Trophoblast cell (in vitro differentiated cells and primary cell): ENCODE measurements at regions not wholly inside any gene's neighbourhood (a gene's known extent, or its start where the extent isn't known, plus 50 kb on each side); places are given as distances from the start of the nearest gene placed in this dataset.
"Not testable (repeated sequence)": the region's sequence is repeated elsewhere in the genome, so short reads cannot be mapped to it uniquely, and the experiment has no call there.

ENCODE experiments used
- DNase-seq, 2 donors: peaks; one replicate each; pipeline ENCODE4 v3.0.0-alpha.2; 2016
- H2AFZ ChIP-seq: 2 replicates; pipeline ENCODE4 v1.6.1; 2013; ENCODE audit warnings: low read length, moderate library complexity, mild to moderate bottlenecking; ENCODE audit not compliant: insufficient read depth, poor library complexity
- H2AK5ac ChIP-seq: 2 replicates; pipeline ENCODE4 v1.6.1; 2013; ENCODE audit warnings: mild to moderate bottlenecking, low read length
- H2BK120ac ChIP-seq: 2 replicates; pipeline ENCODE4 v1.6.1; 2013; ENCODE audit warnings: low read length, mild to moderate bottlenecking, moderate library complexity; ENCODE audit not compliant: insufficient read depth, poor library complexity
- H2BK12ac ChIP-seq: 2 replicates; pipeline ENCODE4 v1.6.1; 2013; ENCODE audit warnings: mild to moderate bottlenecking, low read length, moderate library complexity
- H2BK5ac ChIP-seq: 2 replicates; pipeline ENCODE4 v1.6.1; 2013; ENCODE audit warnings: low read length, low read depth, moderate library complexity, mild to moderate bottlenecking; ENCODE audit not compliant: poor library complexity
- H3K14ac ChIP-seq: 2 replicates; pipeline ENCODE4 v1.6.1; 2013; ENCODE audit warnings: mild to moderate bottlenecking, low read length
- H3K18ac ChIP-seq: 2 replicates; pipeline ENCODE4 v1.6.1; 2013; ENCODE audit warnings: mild to moderate bottlenecking, low read length
- H3K23ac ChIP-seq: 2 replicates; pipeline ENCODE4 v1.6.1; 2013; ENCODE audit warnings: low read length
- H3K27ac ChIP-seq: 2 replicates; pipeline ENCODE4 v1.5.1; 2013; ENCODE audit warnings: low read depth, mild to moderate bottlenecking, inconsistent platforms, low read length, moderate library complexity
- H3K27me3 ChIP-seq: 2 replicates; pipeline ENCODE4 v1.6.1; 2013; ENCODE audit warnings: inconsistent platforms, mild to moderate bottlenecking, low read length, moderate library complexity; ENCODE audit not compliant: insufficient read depth
- H3K36me3 ChIP-seq, 2 experiments: 1 replicate in 1 of 2; 2 replicates in 1 of 2; pipeline ENCODE4 v1.6.1; 2013; ENCODE audit warnings: low read length in 2 of 2, mild to moderate bottlenecking in 2 of 2, moderate library complexity in 1 of 2; ENCODE audit not compliant: insufficient read depth in 2 of 2, control insufficient read depth in 1 of 2
- H3K4ac ChIP-seq: 2 replicates; pipeline ENCODE4 v1.6.1; 2013; ENCODE audit warnings: low read depth, mild to moderate bottlenecking, low read length, moderate library complexity
- H3K4me1 ChIP-seq, 2 experiments: 1 replicate in 1 of 2; 2 replicates in 1 of 2; pipeline ENCODE4 v1.6.1; 2013; ENCODE audit warnings: low read length in 2 of 2, mild to moderate bottlenecking in 2 of 2, moderate library complexity in 1 of 2; ENCODE audit not compliant: insufficient read depth in 2 of 2, control insufficient read depth in 1 of 2
- H3K4me2 ChIP-seq: 2 replicates; pipeline ENCODE4 v1.6.1; 2013; ENCODE audit warnings: inconsistent platforms, mild to moderate bottlenecking, low read length, moderate library complexity
- H3K4me3 ChIP-seq: 2 replicates; pipeline ENCODE4 v1.5.1; 2013; ENCODE audit warnings: mild to moderate bottlenecking, low read depth, low read length, inconsistent platforms
- H3K79me1 ChIP-seq: one replicate; pipeline ENCODE4 v1.6.1; 2013; ENCODE audit warnings: low read length
- H3K79me2 ChIP-seq: 2 replicates; pipeline ENCODE4 v1.6.1; 2013; ENCODE audit warnings: low read length, mild to moderate bottlenecking; ENCODE audit not compliant: control insufficient read depth, insufficient read depth, poor library complexity
- H3K9ac ChIP-seq: 2 replicates; pipeline ENCODE4 v1.6.1; 2013; ENCODE audit warnings: mild to moderate bottlenecking, low read length
- H3K9me3 ChIP-seq: 2 replicates; pipeline ENCODE4 v1.6.1; 2013; ENCODE audit warnings: low read depth, mild to moderate bottlenecking, control low read depth, inconsistent platforms, low read length; ENCODE audit not compliant: insufficient read depth
- H4K12ac ChIP-seq: 2 replicates; pipeline ENCODE4 v1.6.1; 2013; ENCODE audit warnings: low read depth, mild to moderate bottlenecking, low read length, moderate library complexity
- H4K8ac ChIP-seq: 2 replicates; pipeline ENCODE4 v1.6.1; 2013; ENCODE audit warnings: low read depth, mild to moderate bottlenecking, low read length, moderate library complexity
- H4K91ac ChIP-seq: one replicate; pipeline ENCODE4 v1.6.1; 2013; ENCODE audit warnings: low read depth, mild to moderate bottlenecking, low read length, moderate library complexity
- WGBS: extraction: QIAGEN DNeasy Blood & Tissue Kit; methylation state at CpG from one replicate; pipeline ENCODE4 v1.1.7; 2013; ENCODE audit warnings: missing lambda C conversion rate; ENCODE audit not compliant: insufficient read length, insufficient coverage; ENCODE audit errors: extremely low coverage; 5-methylcytosine and 5-hydroxymethylcytosine counted together

DNA sequence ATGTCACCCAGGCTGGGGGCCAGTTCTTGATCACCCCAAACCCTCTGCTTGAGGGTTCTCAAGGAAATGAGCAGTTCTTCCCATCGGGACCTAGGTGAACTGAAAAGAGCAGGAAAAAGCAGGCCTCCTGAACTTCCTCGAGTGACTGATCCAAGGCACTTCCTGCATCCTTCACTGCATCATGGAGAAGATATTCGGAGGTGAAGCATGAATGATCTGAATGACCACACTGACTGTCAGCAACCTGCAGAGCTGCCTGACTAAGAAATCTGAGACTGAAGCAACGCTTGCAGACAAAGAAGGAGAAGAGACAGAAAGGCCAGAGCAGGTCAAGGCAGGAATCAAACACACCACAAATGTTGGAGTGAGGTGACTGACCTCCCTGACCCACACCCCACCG lies 420.2 kb downstream of the AGTPBP1 start:
- H4K91ac ChIP-seq = no peak overlapping the region
- H3K27ac ChIP-seq = no peak overlapping the region
- H2BK12ac ChIP-seq = no peak overlapping the region
- H3K27me3 ChIP-seq = no peaks in the 10 kb centered on the region
- no peak overlapping the region for H3K4me3 ChIP-seq
- H4K8ac ChIP-seq = no peak overlapping the region
- H3K18ac ChIP-seq = no peak overlapping the region
- no peak overlapping the region for H3K14ac ChIP-seq
- H3K23ac ChIP-seq = no peak overlapping the region
- H4K12ac ChIP-seq = no peak overlapping the region
- H3K4ac ChIP-seq = no peak overlapping the region
- H3K4me1 ChIP-seq = no peaks in the 10 kb centered on the region
- H2AK5ac ChIP-seq = no peak overlapping the region
- H2BK5ac ChIP-seq = no peak overlapping the region
- no peak overlapping the region for H2BK120ac ChIP-seq
- H3K9ac ChIP-seq = no peak overlapping the region
- WGBS = no CpG with 5 or more reads among the region's 5 CpGs
- H3K9me3 ChIP-seq = peaks cover 2% of the 10 kb centered on the region
- H2AFZ ChIP-seq = no peak overlapping the region
- DNase-seq = no peak
- H3K36me3 ChIP-seq = no peaks in the 10 kb centered on the region
- no peaks in the 10 kb centered on the region for H3K79me2 ChIP-seq
- no peaks in the 10 kb centered on the region for H3K79me1 ChIP-seq
- no peak overlapping the region for H3K4me2 ChIP-seq

DNA sequence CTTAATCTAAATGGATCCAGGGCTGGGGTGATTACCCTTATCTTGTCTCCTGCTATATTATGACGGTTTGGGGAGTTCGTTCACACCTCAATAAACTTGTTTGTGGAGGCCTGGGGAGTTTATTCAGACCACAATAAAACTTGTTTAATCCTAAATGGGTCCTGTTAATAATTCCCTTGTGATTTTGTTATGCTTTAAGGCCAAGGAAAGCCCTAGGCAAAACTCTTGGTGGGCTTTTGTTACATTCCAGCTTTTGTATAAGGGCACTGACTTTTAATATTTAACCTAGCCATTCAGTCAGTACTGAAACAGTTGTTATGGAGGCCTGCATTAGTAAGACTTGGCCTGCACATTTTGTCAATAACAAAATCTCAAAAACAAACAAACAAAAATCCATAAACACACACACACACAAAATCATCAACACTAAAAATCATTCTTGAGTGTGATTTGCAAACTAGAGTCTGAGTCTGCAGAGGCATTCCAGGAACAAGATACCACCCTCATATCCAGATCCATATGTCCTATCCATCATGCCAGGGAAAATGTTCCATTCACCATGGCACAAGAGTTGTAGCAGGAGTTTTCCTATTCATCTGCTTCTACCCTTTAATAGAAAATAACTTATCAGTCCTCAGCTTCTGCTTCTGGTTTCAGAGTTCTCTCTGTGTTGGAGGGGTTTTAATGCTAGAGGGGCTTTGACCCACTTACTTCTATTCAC lies 421.7 kb downstream of the AGTPBP1 start:
- no peaks in the 10 kb centered on the region for H3K4me1 ChIP-seq
- no peak overlapping the region for H2AK5ac ChIP-seq
- no peak overlapping the region for H3K4me3 ChIP-seq
- H3K27ac ChIP-seq = no peak overlapping the region
- H3K4ac ChIP-seq = no peak overlapping the region
- H3K18ac ChIP-seq = no peak overlapping the region
- H4K8ac ChIP-seq = no peak overlapping the region
- no peaks in the 10 kb centered on the region for H3K79me2 ChIP-seq
- peaks cover 2% of the 10 kb centered on the region for H3K9me3 ChIP-seq
- H3K36me3 ChIP-seq = no peaks in the 10 kb centered on the region
- no peak overlapping the region for H3K14ac ChIP-seq
- H2BK120ac ChIP-seq = no peak overlapping the region
- H2AFZ ChIP-seq = no peak overlapping the region
- H2BK5ac ChIP-seq = no peak overlapping the region
- H4K91ac ChIP-seq = no peak overlapping the region
- no peak overlapping the region for H3K23ac ChIP-seq
- no peak overlapping the region for H4K12ac ChIP-seq
- H3K9ac ChIP-seq = no peak overlapping the region
- DNase-seq = no peak
- no peaks in the 10 kb centered on the region for H3K79me1 ChIP-seq
- no peaks in the 10 kb centered on the region for H3K27me3 ChIP-seq
- no peak overlapping the region for H2BK12ac ChIP-seq
- no peak overlapping the region for H3K4me2 ChIP-seq
- WGBS = no CpG with 5 or more reads among the region's 2 CpGs

DNA sequence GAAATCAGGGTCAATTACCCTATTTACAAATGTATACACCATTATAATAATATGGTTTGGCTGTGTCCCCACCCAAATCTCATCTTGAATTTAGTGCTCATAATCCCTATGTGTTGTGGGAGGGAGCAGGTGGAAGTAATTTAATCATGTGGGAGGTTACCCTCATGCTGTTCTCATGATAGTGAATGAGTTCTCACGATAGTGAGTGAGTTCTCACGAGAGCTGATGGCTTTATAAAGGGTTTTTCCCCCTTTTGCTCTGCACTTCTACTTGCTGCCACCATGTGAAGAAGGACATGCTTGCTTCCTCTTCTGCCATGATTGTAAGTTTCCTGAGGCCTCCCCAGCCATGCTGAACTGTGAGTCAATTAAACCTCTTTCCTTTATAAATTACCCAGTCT lies 426.2 kb downstream of the AGTPBP1 start:
- H3K4me1 ChIP-seq, H3K79me1 ChIP-seq, H3K9ac ChIP-seq, H3K18ac ChIP-seq, H4K12ac ChIP-seq, H2BK12ac ChIP-seq, H3K14ac ChIP-seq, H3K27ac ChIP-seq, H4K8ac ChIP-seq, H3K4me2 ChIP-seq, H2BK120ac ChIP-seq, H3K36me3 ChIP-seq, H3K4me3 ChIP-seq, H3K23ac ChIP-seq, H2AFZ ChIP-seq, H3K9me3 ChIP-seq, H3K79me2 ChIP-seq, H3K4ac ChIP-seq, H3K27me3 ChIP-seq, H2AK5ac ChIP-seq, DNase-seq, H4K91ac ChIP-seq, H2BK5ac ChIP-seq: not testable (repeated sequence)
- WGBS = no CpG with 5 or more reads among the region's 2 CpGs

DNA sequence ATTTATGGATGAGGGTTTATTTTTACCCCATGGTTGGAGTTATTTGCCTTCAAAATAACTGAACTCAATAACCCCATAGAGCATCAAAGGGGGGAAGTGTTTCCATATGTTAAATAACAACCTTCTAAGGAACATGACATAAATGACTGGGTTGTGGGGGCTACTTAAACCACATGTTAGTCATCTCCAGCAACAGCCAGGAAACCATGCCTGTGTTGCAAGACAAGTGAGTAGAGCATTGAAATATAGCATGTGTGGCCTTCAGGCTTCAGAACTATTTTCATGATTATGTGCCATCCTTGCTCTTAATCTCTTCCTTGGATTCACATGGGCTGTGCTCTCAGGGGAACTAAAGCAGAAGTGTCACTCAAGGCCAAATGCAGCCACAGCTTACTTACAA lies 431.2 kb downstream of the AGTPBP1 start:
- Histone ChIP-seq H2AFZ (no peak overlapping the region), H3K9me3 (no peaks in the 10 kb centered on the region), H3K4me3 (no peak overlapping the region), H4K8ac (no peak overlapping the region), H2BK5ac (no peak overlapping the region), H3K18ac (no peak overlapping the region), H3K79me2 (no peaks in the 10 kb centered on the region), H3K9ac (no peak overlapping the region), H3K36me3 (no peaks in the 10 kb centered on the region), H3K4me2 (no peak overlapping the region), H3K4ac (no peak overlapping the region), H4K91ac (no peak overlapping the region), H3K23ac (no peak overlapping the region), H2BK120ac (no peak overlapping the region), H3K27ac (no peak overlapping the region), H2AK5ac (no peak overlapping the region), H3K79me1 (no peaks in the 10 kb centered on the region), H4K12ac (no peak overlapping the region), H3K14ac (no peak overlapping the region), H3K27me3 (no peaks in the 10 kb centered on the region), H2BK12ac (no peak overlapping the region), H3K4me1 (no peaks in the 10 kb centered on the region)
- no peak for DNase-seq
